Upper lobe of left lung (tissue), 6 donors: ENCODE measurements at regions not wholly inside any gene's neighbourhood (a gene's known extent, or its start where the extent isn't known, plus 50 kb on each side); places are given as distances from the start of the nearest gene placed in this dataset.

Experiments used
- ATAC-seq, 2 donors: fragments of 200-7000 bp; cut with Tn5 transposase; one replicate each; pipeline ENCODE4 v1.9.1; 2022; ENCODE audit warnings: mild to moderate bottlenecking in 2 of 2, moderate library complexity in 2 of 2; ENCODE audit not compliant: low FRiP score in 2 of 2
- DNase-seq, 2 donors: peaks; one replicate each; pipeline ENCODE4 v3.0.0-alpha.2; 2019 to 2020
- H3K27ac ChIP-seq, 4 donors: fragments of 200-600 bp; sonication (generic); one replicate each; pipeline ENCODE4 v1.5.1; 2016 to 2019
- H3K27me3 ChIP-seq, 4 donors: fragments of 200-600 bp; sonication (generic); one replicate each; pipeline ENCODE4 v1.5.1; 2017 to 2019
- H3K36me3 ChIP-seq, 4 donors: fragments of 200-600 bp; sonication (generic); one replicate each; pipeline ENCODE4 v1.5.1; 2016 to 2019
- H3K4me1 ChIP-seq, 4 donors: fragments of 200-600 bp; sonication (generic); one replicate each; pipeline ENCODE4 v1.5.1; 2018 to 2019
- H3K4me3 ChIP-seq, 4 donors: fragments of 200-600 bp; sonication (generic); one replicate each; pipeline ENCODE4 v1.5.1; 2017 to 2019; ENCODE audit warnings: mild to moderate bottlenecking in 2 of 4, moderate library complexity in 1 of 4
- H3K9me3 ChIP-seq, 4 donors: fragments of 200-600 bp; sonication (generic); one replicate each; pipeline ENCODE4 v1.5.1; 2018 to 2019
- CTCF ChIP-seq, 6 experiments: fragments of 450-650 bp in 4 of 6; fragments of 200-600 bp in 2 of 6; sonication (generic) in 2 of 6; IDR thresholded peaks; one replicate each; pipeline ENCODE4 v1.5.1; 2016 to 2019; ENCODE audit warnings: antibody characterized with exemption in 6 of 6
- EP300 ChIP-seq, 4 donors: sonication (generic); formaldehyde crosslinking; IDR thresholded peaks; one replicate each; pipeline ENCODE4 v1.5.1; 2017; ENCODE audit warnings: antibody characterized with exemption in 4 of 4, control low read depth in 2 of 4
- POLR2A ChIP-seq, 4 donors: fragments of 450-650 bp; IDR thresholded peaks; one replicate each; pipeline ENCODE4 v1.5.1; 2016 to 2017; ENCODE audit warnings: antibody characterized with exemption in 4 of 4, mild to moderate bottlenecking in 2 of 4
- POLR2AphosphoS5 ChIP-seq, 2 donors: sonication (generic); formaldehyde crosslinking; IDR thresholded peaks; one replicate each; pipeline ENCODE4 v1.5.1; 2017; ENCODE audit warnings: antibody characterized with exemption in 2 of 2
- WGBS, 2 donors: methylation state at CpG; one replicate each; pipeline ENCODE4 v1.1.5; 2017 to 2018; 5-methylcytosine and 5-hydroxymethylcytosine counted together
- donor health status: DM: no; HTN: no; CAD: no; lungs with moderate emphysema.
- donor health status: DM: no; HTN: yes; CAD: no; lungs with severe emphysema.

- 63 to 69% methylated on average over 1 of the region's 1 CpG for WGBS, 2 donors
- no peak for TF ChIP-seq POLR2A (IDR thresholded peaks at IDR 0.05)
- TF ChIP-seq CTCF (IDR thresholded peaks at IDR 0.05) = no peak
- no peak for TF ChIP-seq EP300 (IDR thresholded peaks at IDR 0.05)
- no peak for TF ChIP-seq POLR2AphosphoS5 (IDR thresholded peaks at IDR 0.05)
- Histone ChIP-seq H3K27ac (no peak overlapping the region), H3K27me3 (no peaks in the 10 kb centered on the region), H3K9me3 (no peaks in the 10 kb centered on the region), H3K4me1 (peaks cover 0 to 5% (median 0%) of the 10 kb centered on the region in 4 donors), H3K36me3 (no peaks in the 10 kb centered on the region), H3K4me3 (no peak overlapping the region)
- no peak for ATAC-seq
- no peak for DNase-seq
These were observed 149.2 kb upstream of the LRIG3 start for GRCh38 chr12:59069516-59069915.

GRCh38 chr12:59068436-59068835 is 148.1 kb upstream of the LRIG3 start:
- no peak for DNase-seq
- ATAC-seq = no peak
- Histone ChIP-seq H3K27ac (no peak overlapping the region), H3K4me1 (peaks cover 0 to 5% (median 0%) of the 10 kb centered on the region in 4 donors), H3K36me3 (no peaks in the 10 kb centered on the region), H3K27me3 (no peaks in the 10 kb centered on the region), H3K9me3 (no peaks in the 10 kb centered on the region), H3K4me3 (no peak overlapping the region)
- 89% methylated on average over 3 of the region's 3 CpGs for WGBS, 2 donors
- TF ChIP-seq CTCF (IDR thresholded peaks at IDR 0.05) (no peak), EP300 (IDR thresholded peaks at IDR 0.05) (no peak), POLR2AphosphoS5 (IDR thresholded peaks at IDR 0.05) (no peak), POLR2A (IDR thresholded peaks at IDR 0.05) (no peak)

DNA sequence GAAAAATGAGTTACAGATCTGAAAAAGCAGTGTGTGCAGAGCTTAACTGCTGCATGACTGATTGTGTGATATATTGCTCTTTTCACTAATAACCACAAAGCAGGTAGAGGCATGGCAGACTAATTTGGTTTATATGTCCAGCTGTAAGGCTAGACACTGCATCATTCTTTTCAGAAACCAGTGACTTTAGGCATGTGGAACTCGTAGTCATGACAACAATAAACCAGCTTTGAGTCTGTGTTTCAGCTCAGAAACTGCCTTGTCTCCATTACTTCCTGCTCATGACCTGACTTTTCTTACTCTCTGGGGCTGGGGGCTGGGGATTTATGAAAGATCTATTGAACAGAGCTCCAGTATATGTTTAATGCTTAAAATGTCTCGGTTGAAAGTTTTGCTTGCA is 146.8 kb upstream of the LRIG3 start:
- DNase-seq (no peak), ATAC-seq (peak in 1 of 2 donors; percentile 39)
- WGBS, 2 donors = 33 to 62% methylated on average over 2 of the region's 2 CpGs
- Histone ChIP-seq H3K9me3 (no peaks in the 10 kb centered on the region), H3K4me3 (no peak overlapping the region), H3K4me1 (peaks cover 0 to 5% (median 0%) of the 10 kb centered on the region in 4 donors), H3K27me3 (no peaks in the 10 kb centered on the region), H3K36me3 (no peaks in the 10 kb centered on the region), H3K27ac (no peak overlapping the region)
- no peak for TF ChIP-seq POLR2A (IDR thresholded peaks at IDR 0.05)
- TF ChIP-seq POLR2AphosphoS5 (IDR thresholded peaks at IDR 0.05) = no peak
- TF ChIP-seq CTCF (IDR thresholded peaks at IDR 0.05) = no peak

DNA sequence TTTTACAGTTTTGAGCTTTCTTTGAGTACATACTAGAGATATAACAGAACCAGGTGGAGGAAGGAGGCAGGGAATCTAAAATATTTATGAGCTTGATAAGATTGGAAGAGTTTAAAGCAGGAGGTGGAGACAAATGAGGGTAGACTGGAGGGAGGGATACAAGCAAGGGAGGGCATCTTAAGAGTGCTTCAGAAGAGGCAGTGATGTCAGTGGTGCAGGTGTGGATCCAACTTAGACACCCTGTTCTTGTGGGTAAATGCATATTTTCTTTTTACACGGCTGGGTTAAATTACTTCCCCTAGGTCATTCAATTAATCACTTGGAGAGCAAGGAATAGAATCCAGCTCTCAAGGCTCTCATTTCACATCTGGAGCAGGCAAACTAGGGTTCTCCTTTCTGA is 146.1 kb upstream of the LRIG3 start:
- WGBS, 2 donors = 38 to 44% methylated on average over 1 of the region's 1 CpG
- TF ChIP-seq EP300 (IDR thresholded peaks at IDR 0.05) (no peak), POLR2AphosphoS5 (IDR thresholded peaks at IDR 0.05) (no peak), POLR2A (IDR thresholded peaks at IDR 0.05) (no peak)
- no peak for DNase-seq
- H3K27me3 ChIP-seq = no peaks in the 10 kb centered on the region
- ATAC-seq = no peak
- H3K9me3 ChIP-seq = no peaks in the 10 kb centered on the region
- peaks cover 0 to 5% (median 0%) of the 10 kb centered on the region in 4 donors for H3K4me1 ChIP-seq
- H3K4me3 ChIP-seq = no peak overlapping the region
- no peaks in the 10 kb centered on the region for H3K36me3 ChIP-seq
- no peak overlapping the region for H3K27ac ChIP-seq

- 84 to 90% methylated on average over 4 of the region's 4 CpGs for WGBS, 2 donors
- Histone ChIP-seq H3K27ac (no peak overlapping the region), H3K9me3 (no peaks in the 10 kb centered on the region), H3K36me3 (no peaks in the 10 kb centered on the region), H3K27me3 (no peaks in the 10 kb centered on the region), H3K4me3 (no peak overlapping the region), H3K4me1 (no peaks in the 10 kb centered on the region)
- no peak for DNase-seq
- TF ChIP-seq POLR2A (IDR thresholded peaks at IDR 0.05) (no peak), POLR2AphosphoS5 (IDR thresholded peaks at IDR 0.05) (no peak), EP300 (IDR thresholded peaks at IDR 0.05) (no peak), CTCF (IDR thresholded peaks at IDR 0.05) (no peak)
- no peak for ATAC-seq
These were observed 139.0 kb upstream of the LRIG3 start for GRCh38 chr12:59059088-59059935.
